ENCODE measurements at regions not wholly inside any gene's neighbourhood (a gene's known extent, or its start where the extent isn't known, plus 50 kb on each side); places are given as distances from the start of the nearest gene placed in this dataset.

DNA sequence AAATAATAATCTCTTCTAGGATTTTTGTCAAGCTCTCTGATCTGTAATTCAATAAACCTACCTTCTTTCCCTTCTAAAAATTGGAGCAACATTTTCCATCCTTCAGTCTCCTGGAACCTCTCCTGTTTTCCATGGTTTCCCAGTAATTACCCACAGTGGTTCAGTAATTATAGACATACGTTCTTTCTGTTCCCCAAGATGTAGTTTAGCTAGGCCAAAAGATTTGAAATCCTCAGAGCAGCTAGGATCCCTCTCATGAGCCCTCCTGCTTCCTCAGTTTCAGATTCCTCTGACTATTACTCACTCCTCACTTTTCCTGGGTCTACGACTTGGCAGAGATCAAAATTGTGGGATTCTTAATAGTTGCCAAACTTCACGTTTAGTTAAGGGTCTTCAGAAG is 76.9 kb upstream of the IGSF10 start:
- TF ChIP-seq POLR2A (IDR thresholded peaks at IDR 0.05; ENCODE audit: low read depth, low read length) (no peak), POLR2AphosphoS5 (IDR thresholded peaks at IDR 0.05; ENCODE audit: low read depth, low read length) (no peak), SPI1 (IDR thresholded peaks at IDR 0.05; ENCODE audit: low read depth, low read length) (no peak)

Measured in GM12891 (cell line).